ENCODE measurements at regions not wholly inside any gene's neighbourhood (a gene's known extent, or its start where the extent isn't known, plus 50 kb on each side); places are given as distances from the start of the nearest gene placed in this dataset.
"Not testable (repeated sequence)": the region's sequence is repeated elsewhere in the genome, so short reads cannot be mapped to it uniquely, and the experiment has no call there.

- TF ChIP-seq SUZ12 (IDR thresholded peaks at IDR 0.05) (no peak), PKNOX1 (IDR thresholded peaks at IDR 0.05) (no peak), FOXM1 (IDR thresholded peaks at IDR 0.05; ENCODE audit: borderline replicate concordance) (no peak), ZNF384 (IDR thresholded peaks at IDR 0.05) (no peak)
- ChIA-PET POLR2A (no interaction called here), CTCF (no interaction called here)
- no peak for DNase-seq (ENCODE audit: extremely low spot score)
These were observed 95.2 kb upstream of the SIX2 start for GRCh38 chr2:45104429-45104828.

GRCh38 chr2:45103351-45104345, 94.4 kb upstream of the SIX2 start:
- TF ChIP-seq FOXM1 (IDR thresholded peaks at IDR 0.05; ENCODE audit: borderline replicate concordance) (no peak), NFRKB (IDR thresholded peaks at IDR 0.05) (no peak), ARNT (IDR thresholded peaks at IDR 0.05) (no peak)
- no peak for DNase-seq (ENCODE audit: extremely low spot score)
- ChIA-PET CTCF (no interaction called here), POLR2A (no interaction called here)

GRCh38 chr2:45102579-45103117, 93.4 kb upstream of the SIX2 start:
- ChIA-PET CTCF (no interaction called here), POLR2A (no interaction called here)
- TF ChIP-seq ZNF384 (IDR thresholded peaks at IDR 0.05) (no peak), NFRKB (IDR thresholded peaks at IDR 0.05) (no peak), SUZ12 (IDR thresholded peaks at IDR 0.05) (no peak), L3MBTL2 (conservative IDR thresholded peaks at IDR 0.05) (no peak), BHLHE40 (IDR thresholded peaks at IDR 0.05; ENCODE audit: borderline replicate concordance) (no peak), ELF4 (IDR thresholded peaks at IDR 0.05) (no peak), CTBP1 (IDR thresholded peaks at IDR 0.05; ENCODE audit: borderline replicate concordance) (no peak), HDGF (IDR thresholded peaks at IDR 0.05; ENCODE audit: borderline replicate concordance) (no peak), FOXK2 (IDR thresholded peaks at IDR 0.05) (no peak), SP1 (IDR thresholded peaks at IDR 0.05) (no peak), LEF1 (IDR thresholded peaks at IDR 0.05; ENCODE audit: borderline replicate concordance) (no peak), FOXM1 (IDR thresholded peaks at IDR 0.05; ENCODE audit: borderline replicate concordance) (no peak), TARDBP (IDR thresholded peaks at IDR 0.05) (no peak), PKNOX1 (IDR thresholded peaks at IDR 0.05) (no peak), FOXA1 (IDR thresholded peaks at IDR 0.05) (no peak), ARNT (IDR thresholded peaks at IDR 0.05) (no peak)
- DNase-seq (ENCODE audit: extremely low spot score) = no peak

- DNase-seq (ENCODE audit: extremely low spot score) = no peak
- TF ChIP-seq FOXK2 (IDR thresholded peaks at IDR 0.05) (no peak), LEF1 (IDR thresholded peaks at IDR 0.05; ENCODE audit: borderline replicate concordance) (no peak), ARNT (IDR thresholded peaks at IDR 0.05) (no peak), BHLHE40 (IDR thresholded peaks at IDR 0.05; ENCODE audit: borderline replicate concordance) (no peak), TARDBP (IDR thresholded peaks at IDR 0.05) (no peak), FOXA1 (IDR thresholded peaks at IDR 0.05) (no peak), CTBP1 (IDR thresholded peaks at IDR 0.05; ENCODE audit: borderline replicate concordance) (no peak), ZNF384 (IDR thresholded peaks at IDR 0.05) (no peak), PKNOX1 (IDR thresholded peaks at IDR 0.05) (no peak)
- CTCF ChIA-PET = no interaction called here
- POLR2A ChIA-PET = no interaction called here
These were observed 92.9 kb upstream of the SIX2 start for GRCh38 chr2:45102141-45102540.

- POLR2A ChIA-PET = no interaction called here
- CTCF ChIA-PET = no interaction called here
- TF ChIP-seq FOXM1 (IDR thresholded peaks at IDR 0.05; ENCODE audit: borderline replicate concordance) (no peak), SUZ12 (IDR thresholded peaks at IDR 0.05) (no peak), ZNF384 (IDR thresholded peaks at IDR 0.05) (no peak)
- no peak for DNase-seq (ENCODE audit: extremely low spot score)
These were observed 87.7 kb upstream of the SIX2 start for GRCh38 chr2:45096996-45097395.

GRCh38 chr2:45096038-45096437, 86.8 kb upstream of the SIX2 start:
- DNase-seq (ENCODE audit: extremely low spot score); CTCF ChIA-PET; POLR2A ChIA-PET: not testable (repeated sequence)

- TF ChIP-seq HDGF (IDR thresholded peaks at IDR 0.05; ENCODE audit: borderline replicate concordance) (no peak), TARDBP (IDR thresholded peaks at IDR 0.05) (no peak), ZNF384 (IDR thresholded peaks at IDR 0.05) (no peak), FOXA1 (IDR thresholded peaks at IDR 0.05) (no peak), NFRKB (IDR thresholded peaks at IDR 0.05) (no peak), FOXM1 (IDR thresholded peaks at IDR 0.05; ENCODE audit: borderline replicate concordance) (no peak), SP1 (IDR thresholded peaks at IDR 0.05) (no peak), CTBP1 (IDR thresholded peaks at IDR 0.05; ENCODE audit: borderline replicate concordance) (no peak), SUZ12 (IDR thresholded peaks at IDR 0.05) (no peak), PKNOX1 (IDR thresholded peaks at IDR 0.05) (no peak), ELF4 (IDR thresholded peaks at IDR 0.05) (no peak), LEF1 (IDR thresholded peaks at IDR 0.05; ENCODE audit: borderline replicate concordance) (no peak), ARNT (IDR thresholded peaks at IDR 0.05) (no peak), FOXK2 (IDR thresholded peaks at IDR 0.05) (no peak), L3MBTL2 (conservative IDR thresholded peaks at IDR 0.05) (no peak), BHLHE40 (IDR thresholded peaks at IDR 0.05; ENCODE audit: borderline replicate concordance) (no peak)
- no peak for DNase-seq (ENCODE audit: extremely low spot score)
- ChIA-PET CTCF (no interaction called here), POLR2A (no interaction called here)
These were observed 84.4 kb upstream of the SIX2 start for GRCh38 chr2:45093663-45094062.
